ENCODE measurements at regions not wholly inside any gene's neighbourhood (a gene's known extent, or its start where the extent isn't known, plus 50 kb on each side); places are given as distances from the start of the nearest gene placed in this dataset.

DNA sequence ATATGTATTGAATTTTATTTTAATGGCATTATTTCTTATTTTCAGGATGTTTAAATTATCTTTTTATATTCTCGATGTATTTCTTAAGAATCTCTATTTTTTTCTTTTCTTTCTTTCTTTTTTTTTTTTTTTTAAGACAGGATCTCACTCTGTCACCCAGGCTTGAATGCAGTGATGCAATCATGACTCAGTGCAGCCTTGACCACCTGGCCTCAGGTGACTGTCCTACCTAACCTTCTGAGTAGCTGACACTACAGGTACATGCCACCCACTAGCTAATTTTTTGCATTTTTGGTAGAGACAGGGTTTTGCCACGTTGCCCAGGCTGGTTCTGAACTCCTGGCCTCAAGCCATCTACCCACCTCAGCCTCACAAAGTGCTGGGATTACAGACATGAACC lies 143.8 kb upstream of the LAMA2 start:
- Histone ChIP-seq H3K27ac (no peak overlapping the region), H3K36me3 (no peaks in the 10 kb centered on the region), H3K4me1 (no peaks in the 10 kb centered on the region), H3K9me3 (no peaks in the 10 kb centered on the region), H3K27me3 (replicated peaks in 1 of 7) (no peaks in the 10 kb centered on the region), H3K4me3 (no peak overlapping the region)
- WGBS, 5 donors, result 58 to 79% (median 69%) methylated on average over 2 of the region's 2 CpGs
- intact Hi-C loops (cut with DNase I; ENCODE audit: low total_unique reads), result loop anchor here (10.0 kb wide), 1 partner anchor 1004 kb away; no protein-coding TSS in a partner anchor
- DNase-seq, result no peak
- TF ChIP-seq POLR2AphosphoS5 (IDR thresholded peaks at IDR 0.05) (no peak), CTCF (IDR thresholded peaks at IDR 0.05 in 8 of 11, conservative IDR thresholded peaks at IDR 0.05 in 3 of 11) (no peak), POLR2A (IDR thresholded peaks at IDR 0.05) (no peak)

GRCh38 chr6:128738112-128738511 lies 144.8 kb upstream of the LAMA2 start:
- TF ChIP-seq POLR2AphosphoS5 (IDR thresholded peaks at IDR 0.05) (no peak), POLR2A (IDR thresholded peaks at IDR 0.05) (no peak)
- intact Hi-C loops (cut with DNase I; ENCODE audit: low total_unique reads), result loop anchor here (10.0 kb wide), 1 partner anchor 1003 kb away; no protein-coding TSS in a partner anchor
- H3K9me3 ChIP-seq, result no peaks in the 10 kb centered on the region
- H3K27me3 ChIP-seq (replicated peaks in 1 of 7), result no peaks in the 10 kb centered on the region
- no peaks in the 10 kb centered on the region for H3K36me3 ChIP-seq
- DNase-seq, result no peak
- no peak overlapping the region for H3K27ac ChIP-seq
- 84 to 93% (median 89%) methylated on average over 3 of the region's 3 CpGs for WGBS, 5 donors
- no peaks in the 10 kb centered on the region for H3K4me1 ChIP-seq
- no peak overlapping the region for H3K4me3 ChIP-seq

- TF ChIP-seq CTCF (IDR thresholded peaks at IDR 0.05 in 8 of 11, conservative IDR thresholded peaks at IDR 0.05 in 3 of 11), result no peak
- TF ChIP-seq POLR2A (IDR thresholded peaks at IDR 0.05), result no peak
- no peak for TF ChIP-seq POLR2AphosphoS5 (IDR thresholded peaks at IDR 0.05)
- H3K9me3 ChIP-seq, result no peaks in the 10 kb centered on the region
- no peak for DNase-seq
- intact Hi-C loops (cut with DNase I; ENCODE audit: low total_unique reads), result loop anchor here (10.0 kb wide), 1 partner anchor 1002 kb away; no protein-coding TSS in a partner anchor
- H3K27me3 ChIP-seq (replicated peaks in 1 of 7), result no peaks in the 10 kb centered on the region
- H3K36me3 ChIP-seq, result no peaks in the 10 kb centered on the region
- H3K4me3 ChIP-seq, result no peak overlapping the region
- H3K27ac ChIP-seq, result no peak overlapping the region
- no peaks in the 10 kb centered on the region for H3K4me1 ChIP-seq
These were observed 146.2 kb upstream of the LAMA2 start for GRCh38 chr6:128736780-128737179.

GRCh38 chr6:128731249-128732165 lies 151.4 kb upstream of the LAMA2 start:
- Histone ChIP-seq H3K27ac (no peak overlapping the region), H3K36me3 (no peaks in the 10 kb centered on the region), H3K9me3 (no peaks in the 10 kb centered on the region), H3K4me3 (no peak overlapping the region), H3K27me3 (replicated peaks in 1 of 7) (peaks cover 0 to 4% (median 0%) of the 10 kb centered on the region in 7 donors), H3K4me1 (no peaks in the 10 kb centered on the region)
- no peak for DNase-seq
- TF ChIP-seq POLR2AphosphoS5 (IDR thresholded peaks at IDR 0.05) (no peak), CTCF (IDR thresholded peaks at IDR 0.05 in 8 of 11, conservative IDR thresholded peaks at IDR 0.05 in 3 of 11) (peak in 5 of 11 experiments; percentile 14 to 30 (median 23)), POLR2A (IDR thresholded peaks at IDR 0.05) (no peak)
- WGBS, 5 donors, result 57 to 80% (median 67%) methylated on average over 2 of the region's 2 CpGs
- intact Hi-C loops (cut with DNase I; ENCODE audit: low total_unique reads), result loop anchor here (10.0 kb wide), 1 partner anchor 997 kb away; no protein-coding TSS in a partner anchor
